Caki2 (cell line): ENCODE measurements at regions not wholly inside any gene's neighbourhood (a gene's known extent, or its start where the extent isn't known, plus 50 kb on each side); places are given as distances from the start of the nearest gene placed in this dataset.

Source experiments
- DNase-seq: peaks from one replicate; pipeline ENCODE4 v3.0.0-alpha.2; 2015; ENCODE audit warnings: low read depth
- in situ Hi-C: cut with HindIII; loops from 2 replicates; pipeline ENCODE4 v1.10.0; 2016; ENCODE audit warnings: low sequenced_read_pairs, low pct_unique_long_range_greater_than_20kb, mixed read lengths

DNA sequence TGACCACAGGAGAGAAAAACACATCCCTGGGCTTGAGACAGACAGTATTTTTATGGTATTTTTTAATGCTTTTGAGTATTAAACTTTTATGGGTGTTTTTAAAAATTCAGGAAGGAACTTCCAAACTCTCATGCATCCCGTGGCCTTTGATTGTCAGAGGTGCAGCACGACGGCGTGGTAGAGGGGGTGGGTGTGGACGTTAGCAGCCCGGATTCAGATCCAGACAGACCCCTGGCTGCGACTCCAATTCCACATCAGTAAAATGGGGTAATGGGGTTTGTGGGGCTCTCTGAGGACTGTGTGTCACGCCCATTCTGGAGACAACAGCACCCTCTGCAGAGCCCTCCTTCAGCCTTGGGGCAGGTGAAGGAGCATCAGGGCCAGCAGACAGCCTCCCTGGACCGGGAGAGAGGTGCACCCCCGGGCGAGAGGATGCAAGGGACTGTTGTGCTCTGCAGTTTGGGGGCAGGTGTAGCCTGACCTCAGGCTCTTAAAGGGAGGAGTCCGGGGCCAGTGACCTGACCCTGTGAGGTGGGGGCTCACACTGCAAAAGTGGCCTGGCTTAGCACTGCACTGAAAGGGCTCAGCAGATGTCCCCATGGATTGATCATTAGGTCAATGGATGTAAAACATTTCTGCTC, 1024.3 kb downstream of the TBC1D22A start:
- no peak for DNase-seq
- in situ Hi-C loops: no loop called here

DNA sequence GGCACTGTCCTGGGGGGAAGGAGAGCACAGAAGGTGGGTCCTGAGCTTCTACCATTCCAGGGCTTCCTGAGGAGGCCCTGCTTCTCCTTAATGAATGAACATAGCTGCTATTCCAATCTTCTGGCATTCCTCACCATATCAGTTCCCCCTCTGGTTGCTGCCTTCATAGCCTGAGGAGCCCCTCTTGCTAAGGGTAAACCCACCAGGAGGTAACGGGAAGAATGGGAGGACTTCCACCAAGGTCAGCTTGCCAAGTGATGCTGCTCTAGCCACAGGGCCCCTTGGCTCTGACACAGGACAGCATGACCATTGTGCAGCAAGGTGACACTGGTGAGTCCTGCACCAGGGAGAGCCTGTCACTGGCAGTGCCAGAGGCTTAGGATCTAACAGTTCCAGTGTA, 1022.5 kb downstream of the TBC1D22A start:
- in situ Hi-C loops: no loop called here
- DNase-seq: no peak

DNA sequence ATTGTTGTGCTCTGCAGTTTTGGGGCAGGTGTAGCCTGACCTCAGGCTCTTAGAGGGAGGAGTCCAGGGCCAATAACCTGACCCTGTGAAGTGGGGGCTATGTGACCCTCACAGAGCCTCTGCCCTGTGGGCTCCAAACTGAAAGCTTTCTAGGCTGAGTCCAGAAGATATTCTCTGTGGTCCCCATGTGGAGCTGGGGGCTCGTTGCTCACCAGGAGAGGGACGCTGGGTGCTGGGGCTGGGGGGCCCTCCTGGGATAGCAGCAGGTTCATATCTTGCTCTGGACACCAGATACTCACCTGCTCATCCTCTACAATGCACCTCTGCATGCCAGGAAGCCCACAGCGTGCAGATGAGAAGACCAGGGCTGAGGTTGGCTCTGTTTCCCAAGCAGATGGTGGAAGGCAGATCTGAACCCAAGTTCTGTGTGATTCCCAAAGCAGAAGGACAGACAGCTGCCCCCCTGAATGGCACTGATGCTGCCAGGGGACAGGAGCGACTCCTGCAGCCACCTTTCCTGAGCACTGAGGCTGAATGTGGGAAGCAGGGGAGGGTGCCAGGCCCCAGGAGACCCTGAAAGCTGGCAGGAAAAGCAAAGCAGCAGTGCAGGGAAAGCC, 1022.0 kb downstream of the TBC1D22A start:
- DNase-seq: no peak
- in situ Hi-C loops: no loop called here

- no peak for DNase-seq
- in situ Hi-C loops: no loop called here
Measured at GRCh38 chr22:47783433-47784366, 1021.2 kb downstream of the TBC1D22A start.

- in situ Hi-C loops: no loop called here
- DNase-seq: no peak
Measured at GRCh38 chr22:47782328-47783075, 1020.1 kb downstream of the TBC1D22A start.

- in situ Hi-C loops: no loop called here
- DNase-seq: no peak
Measured at GRCh38 chr22:47781427-47782111, 1019.1 kb downstream of the TBC1D22A start.

DNA sequence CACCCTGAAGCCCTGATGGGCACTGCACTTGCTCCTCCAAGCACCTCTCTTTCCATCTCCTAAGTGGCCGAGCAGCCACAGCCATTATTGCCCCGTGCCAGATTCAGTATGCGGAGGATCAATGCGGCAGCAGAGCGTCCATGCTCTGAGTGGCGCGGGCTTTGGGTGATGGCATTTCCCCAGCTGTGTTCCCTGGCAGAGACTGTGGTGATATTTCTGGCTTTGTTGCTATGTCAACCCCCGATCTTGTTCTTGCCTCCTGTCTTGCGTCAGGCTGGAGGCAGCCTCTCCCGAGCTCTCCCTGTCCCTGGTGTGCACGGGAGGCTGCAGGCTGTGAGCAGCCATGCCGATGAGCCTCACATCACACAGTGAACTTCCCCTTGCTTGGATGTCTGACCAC, 1018.6 kb downstream of the TBC1D22A start:
- DNase-seq: no peak
- in situ Hi-C loops: no loop called here

DNA sequence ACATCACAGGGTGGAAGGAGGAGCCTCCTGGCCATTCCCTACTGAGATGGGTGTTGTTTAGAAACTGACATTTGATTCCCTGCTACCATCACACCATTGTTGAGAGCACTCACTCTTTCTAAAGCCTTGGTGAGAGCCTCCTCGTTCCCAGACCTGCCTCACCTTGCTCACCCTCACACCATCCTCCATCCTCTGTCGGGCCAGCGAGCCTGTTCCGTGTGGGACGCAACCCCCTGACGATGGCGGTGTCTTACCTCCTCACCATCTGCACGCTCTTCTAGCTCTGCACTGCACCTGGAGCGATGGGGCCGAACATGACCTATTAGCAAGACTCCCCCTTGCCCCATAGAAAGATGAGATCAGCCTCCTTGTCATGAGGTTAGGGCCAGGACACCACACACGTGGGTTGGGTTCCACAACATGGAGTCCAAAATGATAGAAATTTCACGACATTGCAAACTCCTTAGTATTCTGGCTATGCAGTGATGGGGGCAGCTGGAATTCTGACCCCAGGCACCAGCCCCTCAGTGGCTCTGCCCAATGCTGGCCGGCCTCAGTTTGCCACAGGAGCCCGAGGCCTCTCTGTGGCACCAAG, 1017.9 kb downstream of the TBC1D22A start:
- in situ Hi-C loops: no loop called here

DNA sequence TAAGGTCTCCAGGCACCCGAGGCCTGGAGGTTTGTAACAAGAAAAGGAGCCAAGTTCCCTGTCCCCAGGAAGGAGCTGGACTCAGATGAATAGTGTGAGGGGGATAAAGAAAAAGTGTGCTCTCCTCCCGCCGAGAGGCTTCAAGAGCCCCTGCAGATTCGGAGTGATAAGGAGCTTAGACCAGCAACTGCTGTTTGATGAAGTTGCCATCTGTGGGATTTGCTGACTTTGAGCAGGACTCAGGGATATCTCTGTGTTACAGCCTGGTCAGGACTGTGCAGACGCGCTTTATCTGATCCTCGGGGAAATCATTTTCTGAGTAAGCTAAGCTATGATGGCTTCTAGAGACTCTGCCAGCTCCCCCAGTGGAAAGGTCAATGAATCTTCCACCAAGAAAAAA, 1017.0 kb downstream of the TBC1D22A start:
- in situ Hi-C loops: no loop called here
- no peak for DNase-seq

More for the DNA sequence above, 1017.9 kb downstream of the TBC1D22A start:
- DNase-seq: no peak

DNA sequence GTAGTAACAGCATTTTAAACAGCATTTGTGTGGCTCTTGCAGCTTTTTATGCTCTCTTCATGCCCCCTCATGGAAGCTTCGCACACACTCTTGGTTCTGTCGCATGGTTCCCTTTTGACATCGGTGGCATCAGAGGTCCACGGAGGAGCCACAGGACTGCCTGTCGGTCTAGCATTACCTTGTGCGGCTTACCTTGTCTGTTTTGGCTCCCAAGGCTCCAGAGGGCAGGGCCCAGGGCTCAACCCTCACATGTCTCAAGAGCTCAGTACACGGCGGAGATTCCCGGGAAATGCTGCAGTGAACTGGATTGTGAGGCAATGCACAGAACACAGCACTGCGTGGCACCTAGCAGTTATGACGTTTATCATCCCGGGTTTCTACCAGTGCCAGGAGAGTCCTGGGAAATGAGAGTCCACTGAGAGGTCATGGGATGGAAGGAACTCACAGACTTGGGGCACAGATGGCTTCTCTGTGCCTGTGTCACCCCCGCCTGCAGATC, 1015.8 kb downstream of the TBC1D22A start:
- in situ Hi-C loops: no loop called here
- no peak for DNase-seq

DNA sequence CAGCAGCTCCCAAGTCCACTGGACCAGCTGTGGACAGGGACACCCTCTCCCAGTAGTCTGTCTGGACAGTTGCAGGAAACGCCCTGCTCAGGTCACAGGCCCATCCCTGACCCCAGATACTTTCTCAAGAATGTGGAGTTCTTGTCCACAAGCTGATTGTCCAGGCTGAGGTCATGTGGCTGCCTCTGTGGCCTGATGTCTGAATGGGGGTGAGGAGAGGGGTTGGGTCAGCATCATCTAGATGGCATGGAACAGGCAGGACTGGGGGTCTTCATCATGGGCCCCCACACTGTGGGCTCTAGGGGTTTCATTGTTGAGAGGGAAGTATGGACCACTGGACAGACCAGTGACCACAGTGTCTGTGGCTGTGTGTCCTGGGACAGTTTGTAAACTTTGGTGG, 1015.0 kb downstream of the TBC1D22A start:
- no peak for DNase-seq
- in situ Hi-C loops: no loop called here

DNA sequence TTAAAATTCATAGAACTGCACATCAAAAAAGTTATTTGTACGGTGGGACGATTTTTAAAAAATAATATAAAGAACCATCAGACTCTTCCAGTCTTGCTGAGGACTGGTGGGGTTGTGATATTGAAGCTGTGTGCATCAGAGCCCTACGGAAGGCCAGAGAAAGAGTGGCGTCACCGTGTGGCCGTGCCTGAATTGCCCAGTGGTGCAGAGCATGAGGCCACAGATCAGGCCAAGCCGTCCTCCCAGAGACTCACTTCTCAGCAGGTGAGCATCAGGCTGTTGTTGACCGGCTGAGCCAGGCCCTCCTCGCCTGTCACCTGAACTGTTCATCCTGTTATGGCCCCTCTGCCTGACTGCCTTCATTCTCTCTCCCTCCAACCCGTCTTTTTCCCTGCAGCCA, 1013.9 kb downstream of the TBC1D22A start:
- DNase-seq: no peak
- in situ Hi-C loops: no loop called here

DNA sequence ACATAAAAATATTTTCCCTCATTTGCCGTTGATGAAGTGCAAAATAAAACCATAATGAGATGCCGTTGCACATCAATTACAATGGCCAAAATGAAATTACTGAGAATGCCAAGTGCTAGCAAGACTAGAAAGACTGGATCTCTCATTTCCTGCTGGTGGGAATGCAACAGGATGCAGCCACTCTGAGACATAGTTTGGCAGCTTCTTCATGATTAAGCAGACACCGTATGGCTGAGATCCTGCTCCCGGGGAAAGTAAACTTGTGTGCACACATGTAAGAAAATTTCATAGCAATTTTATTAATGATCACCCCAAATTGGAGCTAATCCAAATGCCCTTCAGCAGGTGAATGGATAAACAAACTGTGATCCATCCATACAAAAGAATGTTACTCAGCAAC, 1013.2 kb downstream of the TBC1D22A start:
- in situ Hi-C loops: no loop called here
- no peak for DNase-seq

GRCh38 chr22:47775191-47775590, 1012.7 kb downstream of the TBC1D22A start:
- in situ Hi-C loops: no loop called here
- no peak for DNase-seq

DNA sequence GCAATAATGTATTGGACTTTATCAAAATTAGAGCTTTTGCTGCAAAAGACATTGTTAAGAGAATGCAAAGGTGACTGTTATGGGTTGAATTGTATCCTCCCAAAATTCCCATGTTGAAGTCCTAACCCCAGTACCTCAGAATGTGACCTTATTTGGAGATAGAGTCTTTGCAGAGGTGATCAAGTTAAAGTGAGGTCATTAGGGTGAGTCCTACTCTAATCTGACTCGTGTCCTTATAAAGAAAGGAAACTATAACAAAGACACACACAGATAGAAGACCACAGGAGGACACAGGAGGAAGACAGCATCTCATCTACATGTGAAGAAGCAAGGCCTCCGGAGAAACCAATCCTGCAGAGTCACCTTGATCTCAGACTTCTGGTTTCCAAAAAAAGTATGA, 1011.2 kb downstream of the TBC1D22A start:
- in situ Hi-C loops: no loop called here
- DNase-seq: no peak

DNA sequence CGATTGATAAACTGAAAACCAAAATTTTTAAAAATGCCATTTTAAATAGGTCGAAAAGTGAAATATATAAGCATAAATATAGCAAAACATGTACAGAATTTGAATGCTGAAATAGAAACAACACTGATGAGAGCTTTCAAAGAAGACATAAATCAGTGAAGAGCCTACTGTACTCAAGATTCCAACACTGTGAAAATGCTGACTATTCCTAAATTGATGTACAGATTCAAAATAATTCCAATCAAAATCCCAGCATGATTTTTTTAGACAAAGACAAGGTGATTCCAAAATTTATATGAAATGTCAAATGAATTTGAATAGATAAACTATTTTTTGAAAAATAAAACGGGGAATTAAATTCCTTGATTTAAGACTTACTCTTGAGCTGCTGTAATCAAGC, 1010.4 kb downstream of the TBC1D22A start:
- in situ Hi-C loops: no loop called here
- no peak for DNase-seq

GRCh38 chr22:47769652-47770051, 1007.2 kb downstream of the TBC1D22A start:
- in situ Hi-C loops: no loop called here
- no peak for DNase-seq

DNA sequence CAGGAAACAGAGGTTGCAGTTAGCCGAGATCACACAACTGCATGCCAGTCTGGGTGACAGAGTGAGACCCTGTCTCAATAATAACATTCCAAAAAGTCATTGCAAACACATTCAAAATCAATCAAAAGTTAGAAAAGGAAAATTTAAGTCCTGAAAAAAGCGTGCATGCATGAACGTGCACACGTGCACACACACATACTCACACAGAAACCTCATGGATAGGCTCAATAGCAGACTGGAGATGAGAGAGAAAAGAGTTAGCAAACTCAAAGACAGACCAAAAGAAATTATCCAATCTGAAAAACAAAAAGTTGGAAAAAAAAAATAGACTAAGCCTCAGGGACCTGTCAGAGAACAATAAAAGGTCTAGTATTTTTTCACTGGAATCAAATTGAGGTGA, 1005.6 kb downstream of the TBC1D22A start:
- DNase-seq: no peak

More for the DNA sequence above, 1005.6 kb downstream of the TBC1D22A start:
- in situ Hi-C loops: no loop called here
